Astrocyte (in vitro differentiated cells and primary cell): ENCODE measurements at regions not wholly inside any gene's neighbourhood (a gene's known extent, or its start where the extent isn't known, plus 50 kb on each side); places are given as distances from the start of the nearest gene placed in this dataset.

Experiments
- DNase-seq: peaks from one replicate; pipeline ENCODE4 v3.0.0-alpha.2; 2010; ENCODE audit warnings: low read depth
- FAIRE-seq: peaks from 2 replicates; lab custom pipeline; 2011; peaks lifted over from hg19 to GRCh38; lab: Jason Lieb, UNC
- H2AFZ ChIP-seq: 2 replicates; pipeline ENCODE4 v1.6.0; 2012; ENCODE audit warnings: low read depth, low read length, inconsistent platforms
- H3K27ac ChIP-seq: 2 replicates; pipeline ENCODE4 v1.5.1; 2011; ENCODE audit warnings: low read depth, low read length, inconsistent platforms
- H3K27me3 ChIP-seq: 2 replicates; pipeline ENCODE4 v1.6.0; 2011; ENCODE audit warnings: low read length, inconsistent platforms; ENCODE audit not compliant: insufficient read depth
- H3K36me3 ChIP-seq: 2 replicates; pipeline ENCODE4 v1.5.1; 2011; ENCODE audit warnings: low read length, inconsistent platforms; ENCODE audit not compliant: insufficient read depth
- H3K4me1 ChIP-seq: 2 replicates; pipeline ENCODE4 v1.5.1; 2011; ENCODE audit warnings: low read length, inconsistent platforms; ENCODE audit not compliant: insufficient read depth
- H3K4me2 ChIP-seq: 2 replicates; pipeline ENCODE4 v1.6.0; 2012; ENCODE audit warnings: low read length, inconsistent platforms
- H3K4me3 ChIP-seq: 2 replicates; pipeline ENCODE4 v1.5.1; 2011; ENCODE audit warnings: low read depth, mild to moderate bottlenecking, low read length, inconsistent platforms; ENCODE audit not compliant: insufficient read depth
- H3K79me2 ChIP-seq: 2 replicates; pipeline ENCODE4 v1.6.0; 2012; ENCODE audit warnings: mild to moderate bottlenecking, low read length, inconsistent platforms; ENCODE audit not compliant: insufficient read depth
- H3K9ac ChIP-seq: 2 replicates; pipeline ENCODE4 v1.6.0; 2012; ENCODE audit warnings: mild to moderate bottlenecking, low read length, inconsistent platforms
- H3K9me3 ChIP-seq: 2 replicates; pipeline ENCODE4 v1.5.1; 2012; ENCODE audit warnings: low read depth, mild to moderate bottlenecking, low read length, inconsistent platforms; ENCODE audit not compliant: insufficient read depth
- H4K20me1 ChIP-seq: 2 replicates; pipeline ENCODE4 v1.6.0; 2012; ENCODE audit warnings: low read length, inconsistent platforms; ENCODE audit not compliant: insufficient read depth
- H3K27ac Mint-ChIP-seq: one replicate; pipeline ENCODE4 v1.8.0; 2021; ENCODE audit warnings: mild to moderate bottlenecking, mixed read lengths; ENCODE audit not compliant: unreplicated experiment
- H3K27me3 Mint-ChIP-seq: one replicate; pipeline ENCODE4 v1.8.0; 2021; ENCODE audit warnings: low read depth, mixed read lengths; ENCODE audit not compliant: unreplicated experiment
- H3K36me3 Mint-ChIP-seq: one replicate; pipeline ENCODE4 v1.8.0; 2021; ENCODE audit warnings: low read depth, mixed read lengths; ENCODE audit not compliant: unreplicated experiment
- H3K4me1 Mint-ChIP-seq: one replicate; pipeline ENCODE4 v1.8.0; 2021; ENCODE audit warnings: low read depth, mixed read lengths; ENCODE audit not compliant: unreplicated experiment
- H3K4me3 Mint-ChIP-seq: one replicate; pipeline ENCODE4 v1.8.0; 2021; ENCODE audit warnings: mild to moderate bottlenecking, moderate library complexity, mixed read lengths; ENCODE audit not compliant: unreplicated experiment
- H3K9me3 Mint-ChIP-seq: one replicate; pipeline ENCODE4 v1.8.0; 2021; ENCODE audit warnings: mild to moderate bottlenecking, mixed read lengths; ENCODE audit not compliant: unreplicated experiment
- EZH2 ChIP-seq: IDR thresholded peaks from 2 replicates; pipeline ENCODE4 v1.6.1; 2012; ENCODE audit warnings: mild to moderate bottlenecking, low read length, inconsistent platforms; ENCODE audit not compliant: insufficient read depth
- TF ChIP-seq, protein P1 (sequence below): IDR thresholded peaks from 2 replicates; pipeline ENCODE4 v1.5.1; 2011; ENCODE audit warnings: low read depth, mild to moderate bottlenecking, inconsistent platforms, low read length, moderate library complexity; ENCODE audit not compliant: insufficient read depth

DNA sequence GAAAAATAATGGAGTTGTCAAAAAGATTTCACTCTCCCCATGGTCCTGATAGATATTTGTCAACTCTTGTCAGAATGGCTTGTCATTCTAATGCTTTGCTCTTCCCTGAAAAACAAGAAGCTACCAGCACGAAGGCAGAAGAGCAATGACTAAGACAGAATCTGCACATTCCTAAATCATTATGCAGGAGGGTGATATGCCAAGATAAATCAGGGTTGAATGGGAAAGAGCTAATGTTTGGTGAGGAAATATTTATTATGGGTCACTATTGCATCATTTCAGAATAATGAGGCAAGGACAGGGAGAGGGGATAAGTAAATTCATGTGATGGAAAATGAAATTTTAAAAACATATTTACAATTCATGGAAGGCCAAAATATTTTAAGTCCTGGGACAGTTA is 297.5 kb upstream of the XYLT1 start:
- H4K20me1 ChIP-seq, result no peaks in the 10 kb centered on the region
- H3K36me3 ChIP-seq, result no peaks in the 10 kb centered on the region
- H3K27ac ChIP-seq, result no peak overlapping the region
- H3K9ac ChIP-seq, result no peak overlapping the region
- peak; percentile 87 for DNase-seq
- H3K4me2 ChIP-seq, result peak overlapping the region; percentile 11
- H2AFZ ChIP-seq, result no peak overlapping the region
- no peaks in the 10 kb centered on the region for H3K27me3 Mint-ChIP-seq
- peak overlapping the region; percentile 22 for H3K27ac Mint-ChIP-seq
- H3K9me3 ChIP-seq, result no peaks in the 10 kb centered on the region
- no peak overlapping the region for H3K4me3 Mint-ChIP-seq
- no peaks in the 10 kb centered on the region for H3K79me2 ChIP-seq
- peaks cover 4% of the 10 kb centered on the region for H3K9me3 Mint-ChIP-seq
- H3K4me3 ChIP-seq, result no peak overlapping the region
- no peaks in the 10 kb centered on the region for H3K4me1 ChIP-seq
- peaks cover 16% of the 10 kb centered on the region for H3K4me1 Mint-ChIP-seq
- H3K36me3 Mint-ChIP-seq, result no peaks in the 10 kb centered on the region
- no peak for TF ChIP-seq EZH2
- TF ChIP-seq, protein P1, sequence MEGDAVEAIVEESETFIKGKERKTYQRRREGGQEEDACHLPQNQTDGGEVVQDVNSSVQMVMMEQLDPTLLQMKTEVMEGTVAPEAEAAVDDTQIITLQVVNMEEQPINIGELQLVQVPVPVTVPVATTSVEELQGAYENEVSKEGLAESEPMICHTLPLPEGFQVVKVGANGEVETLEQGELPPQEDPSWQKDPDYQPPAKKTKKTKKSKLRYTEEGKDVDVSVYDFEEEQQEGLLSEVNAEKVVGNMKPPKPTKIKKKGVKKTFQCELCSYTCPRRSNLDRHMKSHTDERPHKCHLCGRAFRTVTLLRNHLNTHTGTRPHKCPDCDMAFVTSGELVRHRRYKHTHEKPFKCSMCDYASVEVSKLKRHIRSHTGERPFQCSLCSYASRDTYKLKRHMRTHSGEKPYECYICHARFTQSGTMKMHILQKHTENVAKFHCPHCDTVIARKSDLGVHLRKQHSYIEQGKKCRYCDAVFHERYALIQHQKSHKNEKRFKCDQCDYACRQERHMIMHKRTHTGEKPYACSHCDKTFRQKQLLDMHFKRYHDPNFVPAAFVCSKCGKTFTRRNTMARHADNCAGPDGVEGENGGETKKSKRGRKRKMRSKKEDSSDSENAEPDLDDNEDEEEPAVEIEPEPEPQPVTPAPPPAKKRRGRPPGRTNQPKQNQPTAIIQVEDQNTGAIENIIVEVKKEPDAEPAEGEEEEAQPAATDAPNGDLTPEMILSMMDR, result no peak
- no peaks in the 10 kb centered on the region for H3K27me3 ChIP-seq
- FAIRE-seq, result peak; percentile 41

DNA sequence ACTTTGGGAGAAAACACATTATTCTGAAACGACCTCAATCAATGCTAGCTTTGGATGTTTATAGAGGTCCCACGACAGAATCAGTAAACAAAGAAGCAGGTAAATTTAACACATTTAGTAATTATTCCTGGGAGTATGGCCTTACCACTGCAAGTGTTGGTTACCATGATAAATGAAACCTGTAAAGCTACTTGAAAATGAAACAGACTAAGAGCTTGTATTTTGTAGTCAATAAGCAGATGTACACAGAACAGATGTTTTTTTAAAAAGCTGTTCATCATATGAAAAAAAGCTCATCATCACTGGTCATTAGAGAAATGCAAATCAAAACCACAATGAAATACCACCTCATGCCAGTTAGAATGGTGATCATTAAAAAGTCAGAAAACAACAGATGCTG is 295.3 kb upstream of the XYLT1 start:
- no peaks in the 10 kb centered on the region for H3K9me3 ChIP-seq
- no peak for FAIRE-seq
- H3K27ac ChIP-seq, result no peak overlapping the region
- Mint-ChIP-seq H3K4me3 (no peak overlapping the region), H3K27ac (no peak overlapping the region), H3K9me3 (peaks cover 4% of the 10 kb centered on the region), H3K4me1 (peaks cover 16% of the 10 kb centered on the region), H3K36me3 (no peaks in the 10 kb centered on the region), H3K27me3 (peaks cover 2% of the 10 kb centered on the region)
- H3K4me3 ChIP-seq, result no peak overlapping the region
- TF ChIP-seq, protein P1, result no peak
- no peak for TF ChIP-seq EZH2
- H2AFZ ChIP-seq, result no peak overlapping the region
- H3K79me2 ChIP-seq, result no peaks in the 10 kb centered on the region
- H3K36me3 ChIP-seq, result no peaks in the 10 kb centered on the region
- no peaks in the 10 kb centered on the region for H3K4me1 ChIP-seq
- H3K9ac ChIP-seq, result no peak overlapping the region
- no peak for DNase-seq
- H3K4me2 ChIP-seq, result no peak overlapping the region
- no peaks in the 10 kb centered on the region for H4K20me1 ChIP-seq
- H3K27me3 ChIP-seq, result no peaks in the 10 kb centered on the region

DNA sequence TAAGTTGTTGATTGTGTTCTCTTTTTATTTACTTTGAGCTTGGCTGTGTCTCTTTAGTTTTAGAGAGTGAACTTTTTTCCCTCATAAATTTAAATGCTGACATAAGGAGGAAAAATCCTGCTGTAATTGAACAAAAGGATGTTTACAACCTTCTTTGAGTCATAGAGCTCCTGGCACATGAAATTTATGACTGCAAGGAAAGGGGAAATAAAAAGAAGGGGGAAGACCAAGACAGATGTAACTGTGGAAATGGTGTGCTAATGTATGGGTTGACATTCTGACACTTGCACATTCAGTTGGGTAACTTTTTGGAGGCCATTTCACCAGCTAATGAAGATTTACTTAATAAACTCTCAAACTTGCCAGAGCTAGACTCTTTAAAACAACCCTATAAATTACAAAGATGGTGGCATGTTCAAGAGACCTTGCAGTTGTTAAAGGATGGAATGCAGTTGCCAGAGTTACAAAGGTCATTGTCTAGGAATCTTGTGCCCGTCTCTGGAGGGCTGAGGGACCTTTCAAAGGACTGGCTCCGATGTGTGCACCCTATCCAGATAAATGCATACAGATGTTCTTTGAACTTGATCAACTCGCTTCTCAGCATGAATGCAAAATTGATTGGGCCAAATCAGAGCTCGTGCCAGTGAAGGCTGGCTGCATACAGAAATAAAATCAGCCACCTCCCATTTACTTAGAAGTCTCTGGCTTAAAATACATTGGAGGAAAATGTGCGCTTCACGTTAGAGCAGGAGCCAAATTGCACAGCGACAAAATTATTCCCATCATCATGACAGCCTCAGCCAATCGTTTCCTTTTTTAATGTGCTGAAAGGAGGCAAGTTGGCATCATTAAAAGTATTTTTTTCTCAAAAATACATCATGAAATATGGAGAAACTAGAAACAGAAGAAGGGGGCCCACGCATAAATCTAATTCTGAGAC is 289.0 kb upstream of the XYLT1 start:
- no peak overlapping the region for H3K9ac ChIP-seq
- DNase-seq, result no peak
- H4K20me1 ChIP-seq, result no peaks in the 10 kb centered on the region
- TF ChIP-seq, protein P1, result no peak
- TF ChIP-seq EZH2, result no peak
- Mint-ChIP-seq H3K4me1 (no peaks in the 10 kb centered on the region), H3K4me3 (no peak overlapping the region), H3K36me3 (no peaks in the 10 kb centered on the region), H3K9me3 (no peaks in the 10 kb centered on the region), H3K27ac (no peak overlapping the region), H3K27me3 (peaks cover 14% of the 10 kb centered on the region)
- H3K4me3 ChIP-seq, result no peak overlapping the region
- FAIRE-seq, result no peak
- H3K4me1 ChIP-seq, result no peaks in the 10 kb centered on the region
- no peaks in the 10 kb centered on the region for H3K9me3 ChIP-seq
- no peak overlapping the region for H3K27ac ChIP-seq
- no peak overlapping the region for H2AFZ ChIP-seq
- no peak overlapping the region for H3K4me2 ChIP-seq
- H3K36me3 ChIP-seq, result no peaks in the 10 kb centered on the region
- H3K27me3 ChIP-seq, result no peaks in the 10 kb centered on the region
- no peaks in the 10 kb centered on the region for H3K79me2 ChIP-seq
